HG03108 (cell line): ENCODE measurements at regions not wholly inside any gene's neighbourhood (a gene's known extent, or its start where the extent isn't known, plus 50 kb on each side); places are given as distances from the start of the nearest gene placed in this dataset.
"Not testable (repeated sequence)": the region's sequence is repeated elsewhere in the genome, so short reads cannot be mapped to it uniquely, and the experiment has no call there.

Source experiments
- ATAC-seq: cut with Tn5 transposase; IDR thresholded peaks from one replicate; pipeline ENCODE4 v1.9.1; 2021; ENCODE audit warnings: moderate library complexity; ENCODE audit not compliant: unreplicated experiment

GRCh38 chr1:189751311-189751710 is 726.4 kb downstream of the BRINP3 start:
- ATAC-seq: no peak

GRCh38 chr1:189752461-189752995 is 725.1 kb downstream of the BRINP3 start:
- no peak for ATAC-seq

- not testable (repeated sequence) for ATAC-seq
Observed at GRCh38 chr1:189755100-189755499, 722.6 kb downstream of the BRINP3 start.

DNA sequence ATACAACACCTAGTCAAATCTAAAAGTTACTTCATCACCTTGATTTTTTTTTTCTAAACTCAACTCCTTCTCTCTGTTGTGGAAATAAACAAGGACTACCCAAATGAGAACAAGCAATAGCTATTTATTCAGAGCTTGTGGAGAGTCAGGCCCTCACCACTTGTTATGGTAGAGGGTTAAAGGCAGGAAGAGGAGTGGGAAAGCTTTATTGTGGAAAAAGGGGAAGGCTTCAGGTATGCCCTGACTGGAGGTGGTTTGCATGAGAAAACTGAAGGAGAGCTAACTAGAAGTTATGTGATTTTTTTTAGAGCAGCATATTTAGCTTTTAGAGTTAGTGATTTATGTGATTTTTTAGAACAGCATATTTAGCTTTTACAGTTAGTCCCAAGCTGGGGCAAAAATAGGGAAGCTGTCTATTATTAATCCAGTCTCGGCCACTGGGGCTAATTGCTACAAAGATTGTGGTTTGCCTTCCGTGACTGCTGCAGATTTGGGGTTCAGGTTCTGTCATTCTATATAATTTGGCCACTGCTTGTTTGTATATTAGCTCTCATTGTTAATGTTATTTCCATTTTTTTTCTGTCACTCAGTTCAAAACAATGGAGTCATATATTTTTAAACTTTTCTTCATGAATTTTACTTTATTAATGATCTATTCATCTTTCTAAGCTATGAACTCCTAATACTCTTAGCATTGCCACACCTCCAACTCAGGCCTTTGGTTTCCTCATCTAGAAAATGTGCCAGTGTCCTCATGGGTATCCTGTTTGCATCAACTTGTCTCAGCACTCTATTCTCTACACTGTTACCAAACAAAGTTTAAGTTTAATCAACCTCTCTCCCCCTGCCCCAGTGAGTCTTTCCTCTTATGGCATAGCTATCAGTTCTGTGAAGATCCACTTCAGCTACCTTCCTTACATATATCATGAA is 713.0 kb downstream of the BRINP3 start:
- no peak for ATAC-seq

DNA sequence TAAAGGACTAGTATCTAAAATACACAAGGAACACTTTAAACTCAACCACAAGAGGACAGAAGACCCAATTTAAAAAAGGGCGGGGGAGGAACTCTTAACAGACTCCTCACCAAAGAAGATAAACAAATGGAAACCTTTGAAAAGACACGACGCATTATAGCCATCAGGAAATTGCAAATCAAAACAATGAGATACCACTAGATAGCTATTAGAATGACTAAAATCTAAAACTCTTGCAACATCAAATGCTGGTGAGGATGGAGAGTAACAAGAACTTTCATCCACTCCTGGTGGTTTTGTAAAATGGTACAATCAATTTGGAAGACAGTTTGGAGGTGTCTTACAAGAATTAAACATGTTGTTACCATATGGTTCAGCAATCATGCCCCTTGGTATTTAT is 708.2 kb downstream of the BRINP3 start:
- no peak for ATAC-seq

DNA sequence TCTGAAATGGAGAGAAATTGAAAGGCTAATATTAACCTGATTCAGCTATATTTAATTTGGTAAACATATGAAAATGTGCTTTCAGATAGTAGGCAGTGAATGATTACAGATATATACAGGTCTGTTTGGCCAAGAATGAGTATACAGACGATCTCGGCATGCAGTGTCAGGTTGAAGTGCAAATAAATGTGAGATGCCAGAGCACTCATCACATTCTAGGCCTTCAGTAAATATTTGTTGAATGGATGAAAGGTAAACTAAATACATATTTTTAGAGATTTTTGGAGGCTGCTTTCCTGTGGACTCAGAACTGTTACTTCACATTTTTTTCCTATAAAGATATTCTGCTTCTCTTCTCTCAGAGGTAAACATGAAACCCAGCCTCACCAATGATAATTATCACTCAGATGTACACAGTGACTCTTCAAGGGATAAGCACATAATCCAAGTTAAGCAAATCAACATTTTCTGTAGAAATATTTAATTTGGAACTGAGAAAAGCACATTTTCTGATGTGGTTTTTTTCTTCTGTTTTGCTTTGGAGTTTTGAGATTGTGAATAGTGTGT is 702.9 kb downstream of the BRINP3 start:
- no peak for ATAC-seq

- no peak for ATAC-seq
Observed at GRCh38 chr1:189775343-189775742, 702.3 kb downstream of the BRINP3 start.

DNA sequence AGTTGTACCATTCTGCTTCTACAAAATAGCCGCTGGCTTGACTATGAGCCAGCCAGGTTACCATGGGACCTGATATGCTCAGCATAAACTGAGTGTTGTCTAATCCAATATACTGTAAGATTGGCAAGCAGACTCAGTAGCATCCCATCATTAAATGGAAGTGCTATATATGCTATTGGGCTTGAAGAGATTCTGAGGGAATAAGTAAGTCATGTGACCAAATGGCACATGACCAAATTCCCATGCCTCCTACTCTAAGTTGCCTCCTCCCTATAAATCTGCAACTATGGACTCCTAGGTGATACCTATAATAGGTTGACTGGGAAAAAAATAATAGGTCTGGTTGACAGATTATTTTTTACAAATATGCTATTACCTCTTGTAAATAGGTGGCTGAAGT is 698.6 kb downstream of the BRINP3 start:
- ATAC-seq: no peak

GRCh38 chr1:189782295-189782694 is 695.4 kb downstream of the BRINP3 start:
- ATAC-seq: no peak

GRCh38 chr1:189783456-189783855 is 694.2 kb downstream of the BRINP3 start:
- no peak for ATAC-seq

GRCh38 chr1:189786761-189787160 is 690.9 kb downstream of the BRINP3 start:
- no peak for ATAC-seq

- ATAC-seq: no peak
Observed at GRCh38 chr1:189787201-189787600, 690.5 kb downstream of the BRINP3 start.

DNA sequence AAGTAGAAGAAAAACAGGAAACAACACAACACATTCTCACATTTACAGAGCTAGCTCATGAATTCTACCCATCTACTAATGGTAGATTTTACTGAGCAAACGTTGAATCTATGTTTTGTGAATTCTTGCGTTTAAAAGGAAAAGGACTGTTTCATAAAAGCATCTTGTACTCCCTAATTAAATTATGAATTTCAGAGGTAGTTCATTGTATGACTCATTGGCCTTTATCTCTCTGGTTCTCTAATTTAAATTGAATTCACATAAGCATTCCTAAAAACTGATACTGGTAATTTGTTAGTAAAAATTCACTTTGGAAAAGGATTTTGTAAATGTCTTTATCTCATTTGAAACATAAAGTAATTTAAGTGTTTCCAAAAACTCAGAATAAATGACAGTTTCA is 687.3 kb downstream of the BRINP3 start:
- ATAC-seq: no peak

DNA sequence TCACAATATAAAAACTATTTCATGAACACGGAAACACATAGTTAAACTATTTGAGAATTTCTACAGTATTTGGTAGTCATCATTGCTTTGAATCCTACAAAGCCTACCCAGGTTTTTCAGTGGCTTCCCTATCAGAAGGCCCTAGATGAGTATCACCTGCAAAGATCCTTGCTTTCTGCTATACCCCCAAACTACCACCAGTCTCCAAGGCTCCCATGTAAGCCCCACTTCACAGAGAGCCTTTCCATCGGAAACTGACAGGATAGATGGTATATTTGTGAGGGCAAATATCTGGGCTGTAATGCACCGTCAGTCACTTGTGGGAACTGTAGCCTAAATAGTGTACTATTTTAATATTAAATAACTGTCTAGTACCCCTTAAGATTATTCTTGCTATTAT is 674.3 kb downstream of the BRINP3 start:
- no peak for ATAC-seq

GRCh38 chr1:189804352-189804751 is 673.3 kb downstream of the BRINP3 start:
- ATAC-seq: no peak

- no peak for ATAC-seq
Observed at GRCh38 chr1:189805735-189806134, 671.9 kb downstream of the BRINP3 start.

- not testable (repeated sequence) for ATAC-seq
Observed at GRCh38 chr1:189810639-189811038, 667.0 kb downstream of the BRINP3 start.

- no peak for ATAC-seq
Observed at GRCh38 chr1:189811960-189812359, 665.7 kb downstream of the BRINP3 start.

- ATAC-seq: no peak
Observed at GRCh38 chr1:189816558-189816957, 661.1 kb downstream of the BRINP3 start.

- no peak for ATAC-seq
Observed at GRCh38 chr1:189819751-189820150, 657.9 kb downstream of the BRINP3 start.

DNA sequence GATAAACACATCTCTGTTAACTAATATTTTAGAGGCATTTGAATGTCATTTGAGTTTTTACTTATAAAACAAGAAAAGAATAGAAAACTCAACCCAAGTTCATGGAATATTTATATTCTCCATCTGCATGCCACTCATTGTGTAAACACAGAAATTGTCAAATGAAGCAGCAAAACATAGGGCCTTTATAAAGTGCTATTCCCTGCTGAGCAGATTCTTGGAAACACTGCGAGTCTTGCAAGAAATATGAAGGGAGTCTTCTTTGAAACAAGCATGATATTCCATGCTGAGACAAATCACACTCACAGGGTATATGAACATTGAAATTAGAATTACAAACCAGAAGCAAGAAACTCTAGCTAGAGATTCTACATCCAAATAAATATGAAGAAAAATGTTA is 655.8 kb downstream of the BRINP3 start:
- ATAC-seq: no peak

DNA sequence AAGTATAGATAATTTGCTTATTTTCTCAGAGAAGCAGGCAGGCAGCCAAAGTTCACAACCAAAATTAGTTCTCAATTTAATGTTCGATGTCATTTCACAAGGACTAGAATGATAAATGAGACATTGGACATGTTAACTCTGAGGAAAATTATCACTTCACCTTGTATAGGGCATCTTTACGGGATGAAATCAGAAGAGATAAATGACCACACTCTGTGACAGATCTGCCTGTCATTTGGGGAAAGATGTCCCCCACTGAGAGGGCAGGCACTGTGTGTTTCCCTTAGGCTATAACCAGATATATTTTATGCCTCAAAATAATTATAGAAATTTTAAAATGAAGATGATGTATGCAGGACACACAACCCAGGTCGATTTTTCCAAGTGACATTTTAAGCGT is 642.9 kb downstream of the BRINP3 start:
- no peak for ATAC-seq
